GM18502 (cell line): ENCODE measurements at regions not wholly inside any gene's neighbourhood (a gene's known extent, or its start where the extent isn't known, plus 50 kb on each side); places are given as distances from the start of the nearest gene placed in this dataset.

Experiments used
- ATAC-seq: cut with Tn5 transposase; IDR thresholded peaks from one replicate; pipeline ENCODE4 v1.9.1; 2021; ENCODE audit warnings: mild to moderate bottlenecking; ENCODE audit not compliant: unreplicated experiment, poor library complexity

DNA sequence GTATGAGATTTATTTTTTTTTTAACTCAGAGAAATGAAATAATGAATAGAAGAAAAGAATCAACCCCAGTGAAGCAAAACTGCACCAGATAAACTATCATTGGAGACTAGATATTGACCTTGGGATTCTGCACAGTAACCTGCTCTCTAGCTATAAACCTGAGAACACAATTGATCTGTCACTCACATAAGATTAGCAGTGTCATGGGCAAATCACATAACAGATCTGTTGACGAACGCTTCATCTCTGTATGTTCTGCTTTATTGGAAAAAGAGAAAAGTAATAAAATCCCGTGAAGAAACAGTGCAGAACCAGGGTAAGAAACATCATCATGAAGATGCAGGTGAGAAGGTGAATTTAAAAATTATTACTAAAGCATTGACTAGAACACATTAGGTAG lies 52.8 kb upstream of the RGS17 start:
- ATAC-seq: no peak
